ENCODE measurements at regions not wholly inside any gene's neighbourhood (a gene's known extent, or its start where the extent isn't known, plus 50 kb on each side); places are given as distances from the start of the nearest gene placed in this dataset.

- H3K9ac ChIP-seq (ENCODE audit: low read depth in 1 of 2, low read length in 2 of 2), result no peak overlapping the region
- no peak overlapping the region for H3K4me3 ChIP-seq (ENCODE audit: low read length in 2 of 2)
- no peaks in the 10 kb centered on the region for H3K9me3 ChIP-seq (ENCODE audit: control insufficient read depth in 2 of 2, low read length in 2 of 2)
- no peak overlapping the region for H3K27ac ChIP-seq (ENCODE audit: low read depth in 2 of 2, low read length in 2 of 2)
- H3K27me3 ChIP-seq (ENCODE audit: control insufficient read depth in 2 of 2, insufficient read depth in 2 of 2, low read length in 2 of 2), result no peaks in the 10 kb centered on the region
- H3K36me3 ChIP-seq (ENCODE audit: control insufficient read depth in 2 of 2, insufficient read depth in 2 of 2, low read length in 2 of 2), result no peaks in the 10 kb centered on the region
- no peaks in the 10 kb centered on the region for H3K4me1 ChIP-seq (ENCODE audit: control insufficient read depth in 2 of 2, insufficient read depth in 2 of 2, low read length in 2 of 2)
Measured at GRCh38 chr4:120329386-120329785, 262.7 kb upstream of the MAD2L1 start.

- H3K27ac ChIP-seq (ENCODE audit: low read depth in 2 of 2, low read length in 2 of 2), result no peak overlapping the region
- H3K27me3 ChIP-seq (ENCODE audit: control insufficient read depth in 2 of 2, insufficient read depth in 2 of 2, low read length in 2 of 2), result no peaks in the 10 kb centered on the region
- no peak overlapping the region for H3K4me3 ChIP-seq (ENCODE audit: low read length in 2 of 2)
- H3K4me1 ChIP-seq (ENCODE audit: control insufficient read depth in 2 of 2, insufficient read depth in 2 of 2, low read length in 2 of 2), result no peaks in the 10 kb centered on the region
- no peak overlapping the region for H3K9ac ChIP-seq (ENCODE audit: low read depth in 1 of 2, low read length in 2 of 2)
- H3K36me3 ChIP-seq (ENCODE audit: control insufficient read depth in 2 of 2, insufficient read depth in 2 of 2, low read length in 2 of 2), result no peaks in the 10 kb centered on the region
- no peaks in the 10 kb centered on the region for H3K9me3 ChIP-seq (ENCODE audit: control insufficient read depth in 2 of 2, low read length in 2 of 2)
Measured at GRCh38 chr4:120327276-120327675, 260.6 kb upstream of the MAD2L1 start.

- Histone ChIP-seq H3K36me3 (ENCODE audit: control insufficient read depth in 2 of 2, insufficient read depth in 2 of 2, low read length in 2 of 2) (no peaks in the 10 kb centered on the region), H3K27ac (ENCODE audit: low read depth in 2 of 2, low read length in 2 of 2) (no peak overlapping the region), H3K9me3 (ENCODE audit: control insufficient read depth in 2 of 2, low read length in 2 of 2) (no peaks in the 10 kb centered on the region), H3K27me3 (ENCODE audit: control insufficient read depth in 2 of 2, insufficient read depth in 2 of 2, low read length in 2 of 2) (no peaks in the 10 kb centered on the region), H3K4me3 (ENCODE audit: low read length in 2 of 2) (no peak overlapping the region), H3K9ac (ENCODE audit: low read depth in 1 of 2, low read length in 2 of 2) (no peak overlapping the region), H3K4me1 (ENCODE audit: control insufficient read depth in 2 of 2, insufficient read depth in 2 of 2, low read length in 2 of 2) (no peaks in the 10 kb centered on the region)
Measured at GRCh38 chr4:120319046-120319767, 252.6 kb upstream of the MAD2L1 start.

- H3K27ac ChIP-seq (ENCODE audit: low read depth in 2 of 2, low read length in 2 of 2), result no peak overlapping the region
- H3K36me3 ChIP-seq (ENCODE audit: control insufficient read depth in 2 of 2, insufficient read depth in 2 of 2, low read length in 2 of 2), result no peaks in the 10 kb centered on the region
- H3K9me3 ChIP-seq (ENCODE audit: control insufficient read depth in 2 of 2, low read length in 2 of 2), result no peaks in the 10 kb centered on the region
- H3K27me3 ChIP-seq (ENCODE audit: control insufficient read depth in 2 of 2, insufficient read depth in 2 of 2, low read length in 2 of 2), result no peaks in the 10 kb centered on the region
- no peak overlapping the region for H3K9ac ChIP-seq (ENCODE audit: low read depth in 1 of 2, low read length in 2 of 2)
- H3K4me1 ChIP-seq (ENCODE audit: control insufficient read depth in 2 of 2, insufficient read depth in 2 of 2, low read length in 2 of 2), result no peaks in the 10 kb centered on the region
- no peak overlapping the region for H3K4me3 ChIP-seq (ENCODE audit: low read length in 2 of 2)
Measured at GRCh38 chr4:120318196-120318846, 251.7 kb upstream of the MAD2L1 start.

- Histone ChIP-seq H3K4me1 (ENCODE audit: control insufficient read depth in 2 of 2, insufficient read depth in 2 of 2, low read length in 2 of 2) (no peaks in the 10 kb centered on the region), H3K9ac (ENCODE audit: low read depth in 1 of 2, low read length in 2 of 2) (no peak overlapping the region), H3K36me3 (ENCODE audit: control insufficient read depth in 2 of 2, insufficient read depth in 2 of 2, low read length in 2 of 2) (no peaks in the 10 kb centered on the region), H3K4me3 (ENCODE audit: low read length in 2 of 2) (no peak overlapping the region), H3K9me3 (ENCODE audit: control insufficient read depth in 2 of 2, low read length in 2 of 2) (no peaks in the 10 kb centered on the region), H3K27ac (ENCODE audit: low read depth in 2 of 2, low read length in 2 of 2) (no peak overlapping the region), H3K27me3 (ENCODE audit: control insufficient read depth in 2 of 2, insufficient read depth in 2 of 2, low read length in 2 of 2) (no peaks in the 10 kb centered on the region)
Measured at GRCh38 chr4:120317713-120318112, 251.1 kb upstream of the MAD2L1 start.

- no peak overlapping the region for H3K9ac ChIP-seq (ENCODE audit: low read depth in 1 of 2, low read length in 2 of 2)
- H3K27me3 ChIP-seq (ENCODE audit: control insufficient read depth in 2 of 2, insufficient read depth in 2 of 2, low read length in 2 of 2), result no peaks in the 10 kb centered on the region
- H3K4me1 ChIP-seq (ENCODE audit: control insufficient read depth in 2 of 2, insufficient read depth in 2 of 2, low read length in 2 of 2), result no peaks in the 10 kb centered on the region
- no peak overlapping the region for H3K27ac ChIP-seq (ENCODE audit: low read depth in 2 of 2, low read length in 2 of 2)
- H3K9me3 ChIP-seq (ENCODE audit: control insufficient read depth in 2 of 2, low read length in 2 of 2), result no peaks in the 10 kb centered on the region
- H3K4me3 ChIP-seq (ENCODE audit: low read length in 2 of 2), result no peak overlapping the region
- no peaks in the 10 kb centered on the region for H3K36me3 ChIP-seq (ENCODE audit: control insufficient read depth in 2 of 2, insufficient read depth in 2 of 2, low read length in 2 of 2)
Measured at GRCh38 chr4:120316416-120316815, 249.8 kb upstream of the MAD2L1 start.

GRCh38 chr4:120314969-120315368 lies 248.3 kb upstream of the MAD2L1 start:
- H3K4me3 ChIP-seq (ENCODE audit: low read length in 2 of 2), result no peak overlapping the region

GRCh38 chr4:120304801-120305200 lies 238.2 kb upstream of the MAD2L1 start:
- no peak overlapping the region for H3K27ac ChIP-seq (ENCODE audit: low read depth in 2 of 2, low read length in 2 of 2)
- H3K9ac ChIP-seq (ENCODE audit: low read depth in 1 of 2, low read length in 2 of 2), result no peak overlapping the region
- H3K9me3 ChIP-seq (ENCODE audit: control insufficient read depth in 2 of 2, low read length in 2 of 2), result no peaks in the 10 kb centered on the region
- H3K4me3 ChIP-seq (ENCODE audit: low read length in 2 of 2), result no peak overlapping the region
- no peaks in the 10 kb centered on the region for H3K36me3 ChIP-seq (ENCODE audit: control insufficient read depth in 2 of 2, insufficient read depth in 2 of 2, low read length in 2 of 2)
- no peaks in the 10 kb centered on the region for H3K4me1 ChIP-seq (ENCODE audit: control insufficient read depth in 2 of 2, insufficient read depth in 2 of 2, low read length in 2 of 2)
- no peaks in the 10 kb centered on the region for H3K27me3 ChIP-seq (ENCODE audit: control insufficient read depth in 2 of 2, insufficient read depth in 2 of 2, low read length in 2 of 2)

More at GRCh38 chr4:120314969-120315368, 248.3 kb upstream of the MAD2L1 start:
- Histone ChIP-seq H3K27ac (ENCODE audit: low read depth in 2 of 2, low read length in 2 of 2) (no peak overlapping the region), H3K4me1 (ENCODE audit: control insufficient read depth in 2 of 2, insufficient read depth in 2 of 2, low read length in 2 of 2) (no peaks in the 10 kb centered on the region), H3K9ac (ENCODE audit: low read depth in 1 of 2, low read length in 2 of 2) (no peak overlapping the region), H3K9me3 (ENCODE audit: control insufficient read depth in 2 of 2, low read length in 2 of 2) (no peaks in the 10 kb centered on the region), H3K36me3 (ENCODE audit: control insufficient read depth in 2 of 2, insufficient read depth in 2 of 2, low read length in 2 of 2) (no peaks in the 10 kb centered on the region), H3K27me3 (ENCODE audit: control insufficient read depth in 2 of 2, insufficient read depth in 2 of 2, low read length in 2 of 2) (no peaks in the 10 kb centered on the region)

- Histone ChIP-seq H3K27ac (ENCODE audit: low read depth in 2 of 2, low read length in 2 of 2) (no peak overlapping the region), H3K9ac (ENCODE audit: low read depth in 1 of 2, low read length in 2 of 2) (no peak overlapping the region), H3K4me3 (ENCODE audit: low read length in 2 of 2) (no peak overlapping the region), H3K36me3 (ENCODE audit: control insufficient read depth in 2 of 2, insufficient read depth in 2 of 2, low read length in 2 of 2) (no peaks in the 10 kb centered on the region), H3K9me3 (ENCODE audit: control insufficient read depth in 2 of 2, low read length in 2 of 2) (no peaks in the 10 kb centered on the region), H3K4me1 (ENCODE audit: control insufficient read depth in 2 of 2, insufficient read depth in 2 of 2, low read length in 2 of 2) (no peaks in the 10 kb centered on the region), H3K27me3 (ENCODE audit: control insufficient read depth in 2 of 2, insufficient read depth in 2 of 2, low read length in 2 of 2) (no peaks in the 10 kb centered on the region)
Measured at GRCh38 chr4:120299631-120300030, 233.0 kb upstream of the MAD2L1 start.

GRCh38 chr4:120293341-120293740 lies 226.7 kb upstream of the MAD2L1 start:
- no peaks in the 10 kb centered on the region for H3K27me3 ChIP-seq (ENCODE audit: control insufficient read depth in 2 of 2, insufficient read depth in 2 of 2, low read length in 2 of 2)
- no peaks in the 10 kb centered on the region for H3K9me3 ChIP-seq (ENCODE audit: control insufficient read depth in 2 of 2, low read length in 2 of 2)
- H3K36me3 ChIP-seq (ENCODE audit: control insufficient read depth in 2 of 2, insufficient read depth in 2 of 2, low read length in 2 of 2), result no peaks in the 10 kb centered on the region
- no peak overlapping the region for H3K4me3 ChIP-seq (ENCODE audit: low read length in 2 of 2)
- H3K9ac ChIP-seq (ENCODE audit: low read depth in 1 of 2, low read length in 2 of 2), result no peak overlapping the region
- H3K4me1 ChIP-seq (ENCODE audit: control insufficient read depth in 2 of 2, insufficient read depth in 2 of 2, low read length in 2 of 2), result no peaks in the 10 kb centered on the region
- H3K27ac ChIP-seq (ENCODE audit: low read depth in 2 of 2, low read length in 2 of 2), result no peak overlapping the region

All from mucosa of rectum (tissue), 2 donors.